Fibroblast of lung (primary cell): ENCODE measurements at regions not wholly inside any gene's neighbourhood (a gene's known extent, or its start where the extent isn't known, plus 50 kb on each side); places are given as distances from the start of the nearest gene placed in this dataset.

Experiments used
- DNase-seq, 2 donors: peaks; one replicate each; pipeline versions ENCODE4 v3.0.0 to v3.0.0-alpha.2; 2010; ENCODE audit warnings: low read depth in 2 of 2
- H2AFZ ChIP-seq: 2 replicates; pipeline ENCODE4 v1.5.1; 2012; ENCODE audit warnings: low read length, control low read depth, inconsistent platforms
- H3K27ac ChIP-seq: 2 replicates; pipeline ENCODE4 v1.5.1; 2011; ENCODE audit warnings: low read length, control low read depth; ENCODE audit not compliant: insufficient read depth
- H3K27me3 ChIP-seq: 2 replicates; pipeline ENCODE4 v1.5.1; 2011; ENCODE audit warnings: mild to moderate bottlenecking, low read length; ENCODE audit not compliant: control insufficient read depth, insufficient read depth
- H3K36me3 ChIP-seq: 2 replicates; pipeline ENCODE4 v1.5.1; 2011; ENCODE audit warnings: low read length; ENCODE audit not compliant: control insufficient read depth, insufficient read depth
- H3K4me1 ChIP-seq: 2 replicates; pipeline ENCODE4 v1.5.1; 2011; ENCODE audit warnings: low read length; ENCODE audit not compliant: control insufficient read depth, insufficient read depth; ENCODE audit errors: extremely low read depth
- H3K4me2 ChIP-seq: 2 replicates; pipeline ENCODE4 v1.5.1; 2011; ENCODE audit warnings: low read length, control low read depth; ENCODE audit not compliant: insufficient read depth; ENCODE audit errors: extremely low read depth
- H3K4me3 ChIP-seq, 4 experiments: fragments of 200-600 bp in 1 of 4; sonication (generic) in 1 of 4; replicated peaks in 1 of 4; 2 replicates each; pipeline ENCODE4 v1.5.1; 2011 to 2016; ENCODE audit warnings: low read length in 4 of 4, low read depth in 3 of 4, mild to moderate bottlenecking in 3 of 4, control low read depth in 2 of 4, inconsistent platforms in 1 of 4, mixed read lengths in 1 of 4; ENCODE audit not compliant: insufficient read depth in 1 of 4; ENCODE audit errors: control extremely low read depth in 1 of 4
- H3K79me2 ChIP-seq: 2 replicates; pipeline ENCODE4 v1.5.1; 2012; ENCODE audit warnings: mild to moderate bottlenecking, low read length, inconsistent platforms; ENCODE audit not compliant: control insufficient read depth, insufficient read depth
- H3K9ac ChIP-seq: 2 replicates; pipeline ENCODE4 v1.5.1; 2011; ENCODE audit warnings: mild to moderate bottlenecking, low read length, control low read depth; ENCODE audit not compliant: insufficient read depth
- H3K9me3 ChIP-seq: 2 replicates; pipeline ENCODE4 v1.5.1; 2012; ENCODE audit warnings: low read depth, low read length; ENCODE audit not compliant: control insufficient read depth, insufficient read depth
- H4K20me1 ChIP-seq: 2 replicates; pipeline ENCODE4 v1.5.1; 2011; ENCODE audit warnings: low read length; ENCODE audit not compliant: control insufficient read depth, insufficient read depth; ENCODE audit errors: extremely low read depth
- CTCF ChIP-seq, 2 donors: IDR thresholded peaks in 1 of 2; conservative IDR thresholded peaks in 1 of 2; 1 replicate in 1 of 2; 2 replicates in 1 of 2; pipeline ENCODE4 v1.5.1; 2011 to 2012; ENCODE audit warnings: low read length in 2 of 2, control low read depth in 1 of 2, inconsistent platforms in 1 of 2, low read depth in 1 of 2, mild to moderate bottlenecking in 1 of 2
- EZH2 ChIP-seq: IDR thresholded peaks from 2 replicates; pipeline ENCODE4 v1.5.1; 2012; ENCODE audit warnings: low read length, control low read depth, mild to moderate bottlenecking; ENCODE audit errors: missing control alignments

- peaks cover 4% of the 10 kb centered on the region for H3K4me1 ChIP-seq
- no peaks in the 10 kb centered on the region for H3K9me3 ChIP-seq
- no peak for TF ChIP-seq CTCF (conservative IDR thresholded peaks at IDR 0.05 in 1 of 2, IDR thresholded peaks at IDR 0.05 in 1 of 2; ENCODE audit: low read depth in 1 of 2, low read length in 2 of 2)
- TF ChIP-seq EZH2, result no peak
- no peaks in the 10 kb centered on the region for H3K79me2 ChIP-seq
- H3K4me3 ChIP-seq, result no peak overlapping the region
- no peaks in the 10 kb centered on the region for H3K36me3 ChIP-seq
- H2AFZ ChIP-seq, result peak overlapping the region; percentile 19
- no peaks in the 10 kb centered on the region for H3K27me3 ChIP-seq
- no peak overlapping the region for H3K9ac ChIP-seq
- no peaks in the 10 kb centered on the region for H4K20me1 ChIP-seq
- H3K27ac ChIP-seq, result no peak overlapping the region
- H3K4me2 ChIP-seq, result no peak overlapping the region
- DNase-seq, result peak in 1 of 2 donors; percentile 49
These were observed 210.9 kb downstream of the INHBA start for GRCh38 chr7:41491883-41492471.

GRCh38 chr7:41491308-41491707 is 211.6 kb downstream of the INHBA start:
- Histone ChIP-seq H3K9ac (no peak overlapping the region), H3K36me3 (no peaks in the 10 kb centered on the region), H3K9me3 (no peaks in the 10 kb centered on the region), H3K79me2 (no peaks in the 10 kb centered on the region), H3K4me2 (peak overlapping the region; percentile 11), H4K20me1 (no peaks in the 10 kb centered on the region), H3K27me3 (no peaks in the 10 kb centered on the region), H3K27ac (no peak overlapping the region), H3K4me1 (peaks cover 4% of the 10 kb centered on the region), H3K4me3 (no peak overlapping the region), H2AFZ (peak overlapping the region; percentile 19)
- TF ChIP-seq CTCF (conservative IDR thresholded peaks at IDR 0.05 in 1 of 2, IDR thresholded peaks at IDR 0.05 in 1 of 2; ENCODE audit: low read depth in 1 of 2, low read length in 2 of 2), result no peak
- TF ChIP-seq EZH2, result no peak
- DNase-seq, result peak; percentile 31 to 72

GRCh38 chr7:41489885-41490284 is 213.0 kb downstream of the INHBA start:
- H3K36me3 ChIP-seq, result no peaks in the 10 kb centered on the region
- peaks cover 4% of the 10 kb centered on the region for H3K4me1 ChIP-seq
- no peak for DNase-seq
- H3K27me3 ChIP-seq, result no peaks in the 10 kb centered on the region
- TF ChIP-seq CTCF (conservative IDR thresholded peaks at IDR 0.05 in 1 of 2, IDR thresholded peaks at IDR 0.05 in 1 of 2; ENCODE audit: low read depth in 1 of 2, low read length in 2 of 2) (no peak), EZH2 (no peak)
- H3K4me3 ChIP-seq, result no peak overlapping the region
- no peaks in the 10 kb centered on the region for H3K9me3 ChIP-seq
- H4K20me1 ChIP-seq, result no peaks in the 10 kb centered on the region
- H3K79me2 ChIP-seq, result no peaks in the 10 kb centered on the region
- no peak overlapping the region for H2AFZ ChIP-seq
- H3K27ac ChIP-seq, result no peak overlapping the region
- no peak overlapping the region for H3K4me2 ChIP-seq
- H3K9ac ChIP-seq, result no peak overlapping the region
